Fibroblast of mammary gland (primary cell): ENCODE measurements at regions not wholly inside any gene's neighbourhood (a gene's known extent, or its start where the extent isn't known, plus 50 kb on each side); places are given as distances from the start of the nearest gene placed in this dataset.
A peak's percentile ranks its signal among the peaks of the same experiment; 100 is the strongest.
"Not testable (repeated sequence)": the region's sequence is repeated elsewhere in the genome, so short reads cannot be mapped to it uniquely, and the experiment has no call there.

Experiments used
- DNase-seq: peaks from one replicate; pipeline ENCODE4 v3.0.0-alpha.2; 2010; ENCODE audit warnings: low read depth
- H3K4me3 ChIP-seq: 2 replicates; pipeline ENCODE4 v1.5.1; 2011; ENCODE audit warnings: low read depth, mild to moderate bottlenecking, low read length, moderate library complexity; ENCODE audit not compliant: control insufficient read depth
- CTCF ChIP-seq: conservative IDR thresholded peaks from 2 replicates; pipeline ENCODE4 v1.5.1; 2011; ENCODE audit warnings: low read depth, low read length, inconsistent platforms; ENCODE audit not compliant: control insufficient read depth, insufficient read depth

GRCh38 chr10:53064614-53065013, 292.0 kb upstream of the MBL2 start:
- DNase-seq = no peak
- TF ChIP-seq CTCF = no peak
- no peak overlapping the region for H3K4me3 ChIP-seq

GRCh38 chr10:53063805-53064204, 291.2 kb upstream of the MBL2 start:
- DNase-seq = no peak
- H3K4me3 ChIP-seq = no peak overlapping the region
- no peak for TF ChIP-seq CTCF

- TF ChIP-seq CTCF = no peak
- no peak for DNase-seq
- no peak overlapping the region for H3K4me3 ChIP-seq
Measured at GRCh38 chr10:53052521-53053164, 280.1 kb upstream of the MBL2 start.

GRCh38 chr10:53045315-53045714, 272.7 kb upstream of the MBL2 start:
- TF ChIP-seq CTCF = no peak
- no peak overlapping the region for H3K4me3 ChIP-seq
- DNase-seq = no peak

GRCh38 chr10:53035823-53036222, 263.2 kb upstream of the MBL2 start:
- H3K4me3 ChIP-seq, DNase-seq: not testable (repeated sequence)

GRCh38 chr10:53033396-53033795, 260.8 kb upstream of the MBL2 start:
- no peak for DNase-seq
- TF ChIP-seq CTCF = no peak
- H3K4me3 ChIP-seq = no peak overlapping the region

GRCh38 chr10:53029872-53030849, 257.6 kb upstream of the MBL2 start:
- peak; percentile 23 for DNase-seq
- not testable (repeated sequence) for H3K4me3 ChIP-seq
